Chondrocyte (in vitro differentiated cells): ENCODE measurements at regions not wholly inside any gene's neighbourhood (a gene's known extent, or its start where the extent isn't known, plus 50 kb on each side); places are given as distances from the start of the nearest gene placed in this dataset.

Experiments
- DNase-seq: peaks from one replicate; pipeline ENCODE4 v3.0.0; 2021; ENCODE audit warnings: mixed read lengths, low spot score
- H3K27ac Mint-ChIP-seq: one replicate; pipeline ENCODE4 v1.8.0; 2021; ENCODE audit warnings: mild to moderate bottlenecking, moderate library complexity, mixed read lengths; ENCODE audit not compliant: unreplicated experiment
- H3K27me3 Mint-ChIP-seq: 2 replicates; pipeline ENCODE4 v1.8.0; 2021; ENCODE audit warnings: low read depth, mixed read lengths
- H3K36me3 Mint-ChIP-seq: 2 replicates; pipeline ENCODE4 v1.8.0; 2021; ENCODE audit warnings: low read depth, mixed read lengths
- H3K4me1 Mint-ChIP-seq: 2 replicates; pipeline ENCODE4 v1.8.0; 2021; ENCODE audit warnings: low read depth, mild to moderate bottlenecking, mixed read lengths
- H3K4me3 Mint-ChIP-seq: one replicate; pipeline ENCODE4 v1.8.0; 2021; ENCODE audit warnings: mild to moderate bottlenecking, moderate library complexity, mixed read lengths; ENCODE audit not compliant: unreplicated experiment
- H3K9me3 Mint-ChIP-seq: 2 replicates; pipeline ENCODE4 v1.8.0; 2021; ENCODE audit warnings: low read depth, mixed read lengths
- CTCF ChIP-seq: fragments of 200-600 bp; sonication (generic); IDR thresholded peaks from 2 replicates; pipeline ENCODE4 v1.5.0; 2021; ENCODE audit warnings: antibody characterized with exemption, mild to moderate bottlenecking, moderate library complexity

- no peaks in the 10 kb centered on the region for H3K27me3 Mint-ChIP-seq
- peaks cover 30% of the 10 kb centered on the region for H3K9me3 Mint-ChIP-seq
- H3K4me3 Mint-ChIP-seq = no peak overlapping the region
- no peak for DNase-seq
- H3K4me1 Mint-ChIP-seq = no peaks in the 10 kb centered on the region
- H3K36me3 Mint-ChIP-seq = no peaks in the 10 kb centered on the region
- no peak overlapping the region for H3K27ac Mint-ChIP-seq
- TF ChIP-seq CTCF = no peak
These were observed 1667.9 kb downstream of the SLITRK1 start for GRCh38 chr13:82214341-82214740.

- Mint-ChIP-seq H3K4me1 (no peaks in the 10 kb centered on the region), H3K36me3 (no peaks in the 10 kb centered on the region), H3K27ac (no peak overlapping the region), H3K9me3 (no peaks in the 10 kb centered on the region), H3K4me3 (no peak overlapping the region), H3K27me3 (no peaks in the 10 kb centered on the region)
- no peak for TF ChIP-seq CTCF
- DNase-seq = no peak
These were observed 1676.0 kb downstream of the SLITRK1 start for GRCh38 chr13:82206241-82206640.

- no peaks in the 10 kb centered on the region for H3K9me3 Mint-ChIP-seq
- no peaks in the 10 kb centered on the region for H3K36me3 Mint-ChIP-seq
- H3K27me3 Mint-ChIP-seq = no peaks in the 10 kb centered on the region
- no peak overlapping the region for H3K4me3 Mint-ChIP-seq
- no peak overlapping the region for H3K27ac Mint-ChIP-seq
- DNase-seq = no peak
- no peaks in the 10 kb centered on the region for H3K4me1 Mint-ChIP-seq
- no peak for TF ChIP-seq CTCF
These were observed 1679.9 kb downstream of the SLITRK1 start for GRCh38 chr13:82202398-82202797.

GRCh38 chr13:82196087-82196486 is 1686.2 kb downstream of the SLITRK1 start:
- peaks cover 12% of the 10 kb centered on the region for H3K9me3 Mint-ChIP-seq
- no peaks in the 10 kb centered on the region for H3K27me3 Mint-ChIP-seq
- DNase-seq = no peak
- H3K4me3 Mint-ChIP-seq = no peak overlapping the region
- no peaks in the 10 kb centered on the region for H3K4me1 Mint-ChIP-seq
- H3K36me3 Mint-ChIP-seq = no peaks in the 10 kb centered on the region
- H3K27ac Mint-ChIP-seq = no peak overlapping the region
- no peak for TF ChIP-seq CTCF

- Mint-ChIP-seq H3K36me3 (no peaks in the 10 kb centered on the region), H3K4me3 (no peak overlapping the region), H3K9me3 (no peaks in the 10 kb centered on the region), H3K4me1 (no peaks in the 10 kb centered on the region), H3K27me3 (no peaks in the 10 kb centered on the region), H3K27ac (no peak overlapping the region)
- TF ChIP-seq CTCF = no peak
- no peak for DNase-seq
These were observed 1695.0 kb downstream of the SLITRK1 start for GRCh38 chr13:82187227-82187626.
